ENCODE measurements at regions not wholly inside any gene's neighbourhood (a gene's known extent, or its start where the extent isn't known, plus 50 kb on each side); places are given as distances from the start of the nearest gene placed in this dataset.
A peak's percentile ranks its signal among the peaks of the same experiment; 100 is the strongest.

- H3K27ac ChIP-seq (ENCODE audit: low read depth): no peak overlapping the region
These were observed 160.9 kb upstream of the GIMD1 start for GRCh38 chr4:106529348-106530023.

More at GRCh38 chr4:106529348-106530023, 160.9 kb upstream of the GIMD1 start:
- Histone ChIP-seq H3K4me2 (no peak overlapping the region), H3K9me2 (ENCODE audit: insufficient read depth) (no peaks in the 10 kb centered on the region), H3F3A (replicated peaks; ENCODE audit: low read depth) (no peaks in the 10 kb centered on the region), H4K20me1 (replicated peaks; ENCODE audit: insufficient read depth) (no peaks in the 10 kb centered on the region), H3K27me3 (ENCODE audit: insufficient read depth) (no peaks in the 10 kb centered on the region), H3K4me3 (no peak overlapping the region), H3K79me2 (replicated peaks; ENCODE audit: insufficient read depth) (no peaks in the 10 kb centered on the region), H2AFZ (peak overlapping the region; percentile 47; the same call in 1 of the 2 replicates), H3K36me3 (ENCODE audit: insufficient read depth) (no peaks in the 10 kb centered on the region), H3K4me1 (ENCODE audit: insufficient read depth) (no peaks in the 10 kb centered on the region)
- Mint-ChIP-seq H3K27me3 (ENCODE audit: insufficient read depth, low read depth, poor library complexity) (no peaks in the 10 kb centered on the region), H3K4me1 (no peaks in the 10 kb centered on the region), H3K27ac (no peak overlapping the region; the same call in 1 of the 2 replicates), H3K9me3 (peaks cover 1% of the 10 kb centered on the region; the same call in 1 of the 3 replicates), H3K4me3 (no peak overlapping the region), H3K36me3 (ENCODE audit: low read depth) (no peaks in the 10 kb centered on the region; the same call in 2 of the 3 replicates)
- ATAC-seq: no peak
- DNase-seq (ENCODE audit: low spot score): no peak
- no peak for TF ChIP-seq CREB1 (CRISPR knock-in tag; IDR thresholded peaks at IDR 0.05; ENCODE audit: low read depth)
- no peak for TF ChIP-seq ZNF462 (CRISPR knock-in tag; IDR thresholded peaks at IDR 0.05)
- no peak for TF ChIP-seq NANOG (IDR thresholded peaks at IDR 0.05; ENCODE audit: borderline replicate concordance)
- no peak for TF ChIP-seq POLR2AphosphoS5 (IDR thresholded peaks at IDR 0.05; ENCODE audit: low read depth)
- TF ChIP-seq ZNF114 (CRISPR knock-in tag; IDR thresholded peaks at IDR 0.05): no peak
- TF ChIP-seq REST (IDR thresholded peaks at IDR 0.05; ENCODE audit: unreplicated experiment): no peak
- no peak for TF ChIP-seq EZH2 (IDR thresholded peaks at IDR 0.05; ENCODE audit: low read depth, unreplicated experiment)
- no peak for TF ChIP-seq EZH2phosphoT487 (IDR thresholded peaks at IDR 0.05; ENCODE audit: unreplicated experiment)

Data from GM23338 (cell line).